ENCODE measurements at regions not wholly inside any gene's neighbourhood (a gene's known extent, or its start where the extent isn't known, plus 50 kb on each side); places are given as distances from the start of the nearest gene placed in this dataset.

GRCh38 chr9:86163503-86163902 lies 64.1 kb upstream of the GOLM1 start (continued):
- TF ChIP-seq TCF7L2 (IDR thresholded peaks at IDR 0.05; ENCODE audit: borderline replicate concordance, extremely low read depth, insufficient read depth, insufficient read length) (no peak), CBX3 (IDR thresholded peaks at IDR 0.05; ENCODE audit: low read depth) (no peak), ATF3 (IDR thresholded peaks at IDR 0.05) (no peak), YY1 (IDR thresholded peaks at IDR 0.05; ENCODE audit: extremely low read depth, insufficient replicate concordance, low read depth, low read length) (no peak), RAD21 (IDR thresholded peaks at IDR 0.05; ENCODE audit: low read depth) (no peak)
